ENCODE measurements at regions not wholly inside any gene's neighbourhood (a gene's known extent, or its start where the extent isn't known, plus 50 kb on each side); places are given as distances from the start of the nearest gene placed in this dataset.
A peak's percentile ranks its signal among the peaks of the same experiment; 100 is the strongest.

DNA sequence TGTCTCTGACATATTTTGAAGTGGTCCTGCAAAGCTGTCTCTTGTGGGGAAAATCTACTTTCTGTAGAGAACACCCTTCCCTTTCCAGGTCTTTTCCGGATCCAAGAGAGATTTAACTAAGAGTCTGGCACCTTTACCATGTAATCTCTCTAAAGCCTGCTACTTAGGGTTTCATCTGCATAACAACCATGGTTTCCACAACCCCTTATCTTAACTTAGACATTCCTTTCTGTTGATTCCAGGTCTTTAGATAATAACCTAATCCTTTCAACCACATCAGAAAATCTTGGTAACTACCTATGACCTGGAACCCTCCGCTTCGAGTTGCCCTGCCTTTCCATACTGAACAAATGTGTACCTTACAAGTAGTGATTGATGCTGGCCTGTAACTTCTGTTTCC, 243.6 kb upstream of the PTER start:
- Histone ChIP-seq H3K27me3 (replicated peaks in 1 of 4; ENCODE audit: control insufficient read depth in 3 of 4, extremely low read depth in 1 of 4, insufficient read depth in 3 of 4, low read length in 3 of 4) (no peaks in the 10 kb centered on the region), H3K18ac (ENCODE audit: extremely low read depth, low read length) (no peak overlapping the region), H2AK5ac (ENCODE audit: low read depth, low read length) (no peak overlapping the region), H4K8ac (ENCODE audit: extremely low read depth, insufficient read depth, low read length) (no peak overlapping the region), H3K23ac (ENCODE audit: insufficient read length) (no peak overlapping the region), H3K9me3 (ENCODE audit: insufficient read depth in 2 of 2, low read depth in 1 of 2, low read length in 1 of 2) (no peaks in the 10 kb centered on the region), H3K4me2 (ENCODE audit: insufficient read depth in 1 of 2, low read depth in 2 of 2, low read length in 2 of 2) (no peak overlapping the region), H2BK120ac (replicated peaks; ENCODE audit: low read depth, low read length) (no peak overlapping the region), H3K36me3 (ENCODE audit: control insufficient read depth in 2 of 4, insufficient read depth in 4 of 4, low read length in 3 of 4) (peaks cover 0 to 5% (median under 1%) of the 10 kb centered on the region in 4 experiments; a peak in 2 of 8 replicates), H4K91ac (replicated peaks; ENCODE audit: insufficient read length, low read length) (peak overlapping the region; percentile 45), H3K4me1 (replicated peaks in 1 of 4; ENCODE audit: control insufficient read depth in 3 of 4, insufficient read depth in 4 of 4, low read length in 3 of 4) (peaks cover 5 to 18% (median 16%) of the 10 kb centered on the region in 4 experiments; a peak in 5 of 7 replicates), H2BK5ac (ENCODE audit: low read depth, low read length) (peak overlapping the region; percentile 69; the same call in 1 of the 2 replicates), H2BK20ac (ENCODE audit: low read length) (peak overlapping the region; percentile 38; the same call in 1 of the 2 replicates), H3K79me1 (ENCODE audit: low read depth, low read length) (no peaks in the 10 kb centered on the region), H4K5ac (ENCODE audit: insufficient read length, low read depth, low read length) (no peak overlapping the region), H3K14ac (ENCODE audit: insufficient read length) (no peak overlapping the region), H3K9ac (replicated peaks in 1 of 4; ENCODE audit: extremely low read depth in 1 of 4, low read depth in 3 of 4, low read length in 3 of 4) (no peak overlapping the region), H3K27ac (ENCODE audit: low read depth, low read length) (no peak overlapping the region), H3K79me2 (ENCODE audit: control insufficient read depth in 1 of 2, insufficient read depth in 2 of 2, low read length in 2 of 2) (no peaks in the 10 kb centered on the region), H3K23me2 (ENCODE audit: low read depth, low read length) (no peaks in the 10 kb centered on the region), H2BK12ac (ENCODE audit: low read depth, low read length) (peak overlapping the region; percentile 85; the same call in 1 of the 2 replicates), H2AFZ (ENCODE audit: low read length) (no peak overlapping the region), H3K4ac (replicated peaks; ENCODE audit: insufficient read length, low read depth, low read length) (no peak overlapping the region), H4K20me1 (replicated peaks in 1 of 2; ENCODE audit: control insufficient read depth in 1 of 2, insufficient read depth in 2 of 2, low read length in 2 of 2) (no peaks in the 10 kb centered on the region), H3K4me3 (ENCODE audit: extremely low read depth in 1 of 4, insufficient read depth in 2 of 4, low read depth in 3 of 4, low read length in 4 of 4) (no peak overlapping the region), H3K56ac (replicated peaks; ENCODE audit: insufficient read length, low read depth, low read length) (no peak overlapping the region), H2BK15ac (ENCODE audit: low read length) (0 out of 2 replicates have a peak overlapping the region, but pooled peaks have one; percentile 5)
- CTCF ChIA-PET (ENCODE audit: partially characterized antibody): interaction anchor here (1.2 kb wide), 1 partner anchor 13 kb away, joined by 3 read pairs; no protein-coding TSS in a partner anchor
- WGBS, 2 experiments (ENCODE audit: extremely low coverage in 1 of 2, insufficient coverage in 1 of 2, insufficient read length in 1 of 2, insufficient replicate concordance in 2 of 2, low coverage in 1 of 2, low lambda C conversion rate in 2 of 2, missing lambda C conversion rate in 1 of 2): 98% methylated on average over 3 of the region's 3 CpGs; no CpG with 5 or more reads in 1 of the 2 experiments
- no peak for FAIRE-seq
- TF ChIP-seq SUZ12 (IDR thresholded peaks at IDR 0.05; ENCODE audit: low read length) (no peak), CEBPB (IDR thresholded peaks at IDR 0.05; ENCODE audit: low read depth, low read length) (no peak), CHD2 (IDR thresholded peaks at IDR 0.05; ENCODE audit: low read length) (no peak), CBX5 (IDR thresholded peaks at IDR 0.05; ENCODE audit: low read depth, low read length) (no peak), GABPA (IDR thresholded peaks at IDR 0.05; ENCODE audit: borderline replicate concordance, insufficient read depth, low read length) (no peak), HDAC2 (IDR thresholded peaks at IDR 0.05; ENCODE audit: borderline replicate concordance in 1 of 2, low read depth in 2 of 2, low read length in 2 of 2) (no peak), CTBP2 (IDR thresholded peaks at IDR 0.05; ENCODE audit: borderline replicate concordance, insufficient read depth, insufficient read length, low read length) (no peak)
- TF ChIP-seq, protein P1, sequence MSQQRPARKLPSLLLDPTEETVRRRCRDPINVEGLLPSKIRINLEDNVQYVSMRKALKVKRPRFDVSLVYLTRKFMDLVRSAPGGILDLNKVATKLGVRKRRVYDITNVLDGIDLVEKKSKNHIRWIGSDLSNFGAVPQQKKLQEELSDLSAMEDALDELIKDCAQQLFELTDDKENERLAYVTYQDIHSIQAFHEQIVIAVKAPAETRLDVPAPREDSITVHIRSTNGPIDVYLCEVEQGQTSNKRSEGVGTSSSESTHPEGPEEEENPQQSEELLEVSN (IDR thresholded peaks at IDR 0.05): no peak
- POLR2A ChIA-PET (ENCODE audit: partially characterized antibody): no interaction called here
- DNase-seq (ENCODE audit: low read depth in 1 of 2, low spot score in 2 of 2): no peak
